HFFc6 (cell line): ENCODE measurements at regions not wholly inside any gene's neighbourhood (a gene's known extent, or its start where the extent isn't known, plus 50 kb on each side); places are given as distances from the start of the nearest gene placed in this dataset.
A peak's percentile ranks its signal among the peaks of the same experiment; 100 is the strongest.

Source experiments
- DNase-seq: peaks from one replicate; pipeline ENCODE4 v3.0.0-alpha.2; 2018
- H3K27ac Mint-ChIP-seq: 2 replicates; pipeline ENCODE4 v1.8.0; 2020; ENCODE audit warnings: mild to moderate bottlenecking, mixed read lengths
- H3K27me3 Mint-ChIP-seq: 2 replicates; pipeline ENCODE4 v1.8.0; 2021; ENCODE audit warnings: mild to moderate bottlenecking, moderate library complexity, mixed read lengths; ENCODE audit not compliant: insufficient read depth
- H3K36me3 Mint-ChIP-seq: 2 replicates; pipeline ENCODE4 v1.8.0; 2021; ENCODE audit warnings: low read depth, mixed read lengths
- H3K4me1 Mint-ChIP-seq: 2 replicates; pipeline ENCODE4 v1.8.0; 2020; ENCODE audit warnings: low read depth, mixed read lengths
- H3K4me3 Mint-ChIP-seq: 2 replicates; pipeline ENCODE4 v1.8.0; 2020; ENCODE audit warnings: mild to moderate bottlenecking, moderate library complexity, mixed read lengths
- H3K9me3 Mint-ChIP-seq: 2 replicates; pipeline ENCODE4 v1.8.0; 2020; ENCODE audit warnings: mild to moderate bottlenecking, mixed read lengths
- CTCF ChIP-seq: fragments of 200-600 bp; sonication (generic); IDR thresholded peaks from 2 replicates; pipeline ENCODE4 v1.5.0; 2021; ENCODE audit warnings: antibody characterized with exemption, mild to moderate bottlenecking

- no peak overlapping the region for H3K27ac Mint-ChIP-seq
- DNase-seq = no peak
- H3K27me3 Mint-ChIP-seq = peaks cover 7% of the 10 kb centered on the region
- no peaks in the 10 kb centered on the region for H3K36me3 Mint-ChIP-seq
- no peak for TF ChIP-seq CTCF
- no peak overlapping the region for H3K4me3 Mint-ChIP-seq
- peaks cover 24% of the 10 kb centered on the region for H3K9me3 Mint-ChIP-seq
- H3K4me1 Mint-ChIP-seq = peaks cover 23% of the 10 kb centered on the region
Observed at GRCh38 chr3:139197251-139197650, 146.6 kb upstream of the MRPS22 start.

GRCh38 chr3:139198186-139198585 lies 145.6 kb upstream of the MRPS22 start:
- no peak for TF ChIP-seq CTCF
- Mint-ChIP-seq H3K4me1 (peaks cover 23% of the 10 kb centered on the region), H3K27me3 (peaks cover 7% of the 10 kb centered on the region), H3K4me3 (no peak overlapping the region), H3K36me3 (no peaks in the 10 kb centered on the region), H3K27ac (peak overlapping the region; percentile 72; the same call in 1 of the 2 replicates), H3K9me3 (peaks cover 24% of the 10 kb centered on the region)
- no peak for DNase-seq

GRCh38 chr3:139198929-139199328 lies 144.9 kb upstream of the MRPS22 start:
- H3K36me3 Mint-ChIP-seq = no peaks in the 10 kb centered on the region

GRCh38 chr3:139199421-139200010 lies 144.3 kb upstream of the MRPS22 start:
- H3K27ac Mint-ChIP-seq = peak overlapping the region; percentile 5; the same call in 1 of the 2 replicates
- no peak overlapping the region for H3K4me3 Mint-ChIP-seq
- H3K27me3 Mint-ChIP-seq = peaks cover 10% of the 10 kb centered on the region
- peaks cover 16% of the 10 kb centered on the region for H3K9me3 Mint-ChIP-seq
- no peaks in the 10 kb centered on the region for H3K36me3 Mint-ChIP-seq
- H3K4me1 Mint-ChIP-seq = peaks cover 23% of the 10 kb centered on the region
- TF ChIP-seq CTCF = no peak
- peak; percentile 17 for DNase-seq

More at GRCh38 chr3:139198929-139199328, 144.9 kb upstream of the MRPS22 start:
- H3K27ac Mint-ChIP-seq = peak overlapping the region; percentile 72
- H3K9me3 Mint-ChIP-seq = peaks cover 21% of the 10 kb centered on the region
- peak; percentile 70 for DNase-seq
- peaks cover 23% of the 10 kb centered on the region for H3K4me1 Mint-ChIP-seq
- peaks cover 7% of the 10 kb centered on the region for H3K27me3 Mint-ChIP-seq
- peak overlapping the region; percentile 21; the same call in 1 of the 2 replicates for H3K4me3 Mint-ChIP-seq
- no peak for TF ChIP-seq CTCF

GRCh38 chr3:139201446-139202225 lies 142.2 kb upstream of the MRPS22 start:
- Mint-ChIP-seq H3K4me1 (peaks cover 23% of the 10 kb centered on the region), H3K27me3 (peaks cover 7% of the 10 kb centered on the region; the same call in 1 of the 2 replicates), H3K9me3 (peaks cover 4% of the 10 kb centered on the region), H3K27ac (no peak overlapping the region), H3K36me3 (no peaks in the 10 kb centered on the region), H3K4me3 (no peak overlapping the region)
- DNase-seq = no peak
- no peak for TF ChIP-seq CTCF
